ENCODE measurements at regions not wholly inside any gene's neighbourhood (a gene's known extent, or its start where the extent isn't known, plus 50 kb on each side); places are given as distances from the start of the nearest gene placed in this dataset.

GRCh38 chr21:35254765-35255138, 205.7 kb upstream of the RUNX1 start:
- Histone ChIP-seq H3K9ac (ENCODE audit: extremely low read depth, insufficient read length, low read length) (no peak overlapping the region), H3K14ac (ENCODE audit: insufficient read depth, low read length) (no peak overlapping the region), H2AK5ac (ENCODE audit: insufficient read length, low read length) (no peak overlapping the region), H3K56ac (ENCODE audit: insufficient read length, low read depth, low read length) (no peak overlapping the region), H4K5ac (ENCODE audit: insufficient read length, low read depth, low read length) (no peak overlapping the region), H4K20me1 (ENCODE audit: control insufficient read depth, insufficient read depth, insufficient read length) (no peaks in the 10 kb centered on the region), H4K8ac (replicated peaks; ENCODE audit: insufficient read length, low read depth, low read length) (no peak overlapping the region), H3T11ph (ENCODE audit: low read length) (no peak overlapping the region), H2BK12ac (ENCODE audit: insufficient read length, low read depth, low read length) (no peak overlapping the region), H3K79me2 (ENCODE audit: insufficient read depth, low read length) (no peaks in the 10 kb centered on the region), H4K91ac (ENCODE audit: insufficient read length, low read depth, low read length) (no peak overlapping the region), H3K9me3 (ENCODE audit: control insufficient read depth, low read depth, low read length) (no peaks in the 10 kb centered on the region), H3K4ac (ENCODE audit: low read depth, low read length) (no peak overlapping the region), H3K4me2 (ENCODE audit: insufficient read depth, insufficient read length, low read length) (no peak overlapping the region), H2BK120ac (ENCODE audit: low read depth, low read length, poor library complexity, severe bottlenecking) (no peak overlapping the region), H3K79me1 (ENCODE audit: insufficient read depth, low read depth, low read length, poor library complexity, severe bottlenecking) (no peaks in the 10 kb centered on the region), H2BK15ac (ENCODE audit: low read depth, low read length) (no peak overlapping the region), H2BK5ac (ENCODE audit: insufficient read length, low read length) (no peak overlapping the region), H3K27me3 (ENCODE audit: insufficient read depth, low read length) (no peaks in the 10 kb centered on the region), H3K4me1 (ENCODE audit: insufficient read depth, low read length) (no peaks in the 10 kb centered on the region; the same call in 1 of the 2 replicates), H3K18ac (ENCODE audit: insufficient read length, low read depth, low read length) (no peak overlapping the region), H3K23ac (ENCODE audit: insufficient read length, low read depth, low read length) (no peak overlapping the region), H2BK20ac (ENCODE audit: low read depth, low read length, poor library complexity, severe bottlenecking) (no peak overlapping the region), H3K23me2 (ENCODE audit: insufficient read length, low read depth, low read length, poor library complexity, severe bottlenecking) (no peaks in the 10 kb centered on the region), H2AFZ (ENCODE audit: low read length) (no peak overlapping the region), H3K27ac (ENCODE audit: insufficient read length, low read depth, low read length) (no peak overlapping the region)
- no peak for TF ChIP-seq CTCF (conservative IDR thresholded peaks at IDR 0.05)
- H3K27me3 Mint-ChIP-seq (ENCODE audit: low read depth): no peaks in the 10 kb centered on the region
- H3K36me3 Mint-ChIP-seq (ENCODE audit: insufficient read depth in 1 of 3, low read depth in 3 of 3): peaks cover 6 to 12% (median 6%) of the 10 kb centered on the region in 3 experiments; a peak in 6 of 7 replicates
- no CpG with 5 or more reads among the region's 2 CpGs for WGBS (ENCODE audit: extremely low coverage, insufficient read length, low lambda C conversion rate)
- H3K4me1 Mint-ChIP-seq: peaks cover 13 to 15% of the 10 kb centered on the region in 2 experiments
- no peak overlapping the region for H3K27ac Mint-ChIP-seq
- H3K4me3 Mint-ChIP-seq: no peak overlapping the region
- no peak for DNase-seq
- H3K9me3 Mint-ChIP-seq: peaks cover 9 to 11% of the 10 kb centered on the region in 2 experiments

All from H9 (cell line).